Astrocyte of the cerebellum (primary cell): ENCODE measurements at regions not wholly inside any gene's neighbourhood (a gene's known extent, or its start where the extent isn't known, plus 50 kb on each side); places are given as distances from the start of the nearest gene placed in this dataset.

Source experiments
- DNase-seq: peaks from one replicate; pipeline ENCODE4 v3.0.0-alpha.2; 2011; ENCODE audit warnings: low read depth
- H3K4me3 ChIP-seq: 2 replicates; pipeline ENCODE4 v1.5.1; 2011; ENCODE audit warnings: mild to moderate bottlenecking, low read depth, low read length, moderate library complexity
- CTCF ChIP-seq: IDR thresholded peaks from 2 replicates; pipeline ENCODE4 v1.5.1; 2012; ENCODE audit warnings: low read length, low read depth, moderate library complexity, mild to moderate bottlenecking; ENCODE audit errors: missing control alignments
- in situ Hi-C: cut with HindIII; loops from 2 replicates; pipeline ENCODE4 v1.10.0; 2017; ENCODE audit warnings: low sequenced_read_pairs

- no peak overlapping the region for H3K4me3 ChIP-seq
- TF ChIP-seq CTCF, result no peak
- DNase-seq, result no peak
- in situ Hi-C loops, result no loop called here
Observed at GRCh38 chr7:17152721-17153120, 145.7 kb upstream of the AHR start.

- in situ Hi-C loops, result no loop called here
- DNase-seq, result no peak
- TF ChIP-seq CTCF, result no peak
- no peak overlapping the region for H3K4me3 ChIP-seq
Observed at GRCh38 chr7:17153536-17153935, 144.9 kb upstream of the AHR start.

GRCh38 chr7:17155529-17155928, 142.9 kb upstream of the AHR start:
- in situ Hi-C loops, result no loop called here
- DNase-seq, result no peak
- H3K4me3 ChIP-seq, result no peak overlapping the region
- TF ChIP-seq CTCF, result no peak

- H3K4me3 ChIP-seq, result no peak overlapping the region
- no peak for TF ChIP-seq CTCF
- no peak for DNase-seq
- in situ Hi-C loops, result no loop called here
Observed at GRCh38 chr7:17158261-17158660, 140.2 kb upstream of the AHR start.

GRCh38 chr7:17159500-17160037, 138.9 kb upstream of the AHR start:
- in situ Hi-C loops, result no loop called here
- no peak for DNase-seq
- no peak for TF ChIP-seq CTCF
- no peak overlapping the region for H3K4me3 ChIP-seq

- in situ Hi-C loops, result no loop called here
- no peak overlapping the region for H3K4me3 ChIP-seq
- TF ChIP-seq CTCF, result no peak
- no peak for DNase-seq
Observed at GRCh38 chr7:17166824-17167379, 131.6 kb upstream of the AHR start.

- no peak for TF ChIP-seq CTCF
- in situ Hi-C loops, result no loop called here
- no peak overlapping the region for H3K4me3 ChIP-seq
- no peak for DNase-seq
Observed at GRCh38 chr7:17168416-17168815, 130.0 kb upstream of the AHR start.
